ENCODE measurements at regions not wholly inside any gene's neighbourhood (a gene's known extent, or its start where the extent isn't known, plus 50 kb on each side); places are given as distances from the start of the nearest gene placed in this dataset.

DNA sequence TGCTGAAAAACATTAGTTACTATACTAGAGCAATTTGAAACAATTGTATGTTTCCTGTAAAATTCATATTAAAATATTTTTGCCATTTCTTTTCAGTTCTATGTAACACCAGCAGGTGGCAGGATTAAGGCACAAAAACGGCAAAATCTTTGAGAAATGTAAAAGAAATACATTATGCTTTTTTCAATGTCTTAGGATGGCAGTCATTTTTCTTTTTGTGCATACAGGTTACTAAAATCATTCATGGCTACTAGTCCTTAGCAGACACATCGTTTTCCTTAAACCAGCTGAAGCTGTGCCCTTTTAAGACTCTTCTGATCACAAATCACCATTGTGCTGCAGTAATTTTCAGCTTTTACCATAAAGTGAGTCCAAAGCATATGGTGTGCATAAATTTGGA lies 800.7 kb upstream of the SLITRK5 start:
- TF ChIP-seq GATA3 (IDR thresholded peaks at IDR 0.05; ENCODE audit: low read depth, low read length): no peak
- TF ChIP-seq GATA2 (IDR thresholded peaks at IDR 0.05; ENCODE audit: low read depth, low read length): no peak
